NCI-H345 treated with DMSO at 0.1 percent for 48 hours (cell line): ENCODE measurements at regions not wholly inside any gene's neighbourhood (a gene's known extent, or its start where the extent isn't known, plus 50 kb on each side); places are given as distances from the start of the nearest gene placed in this dataset.

Experiments
- DNase-seq: peaks from one replicate; lab custom pipeline; 2025; ENCODE audit not compliant: unreplicated experiment; lab: John Stamatoyannopoulos, UW

GRCh38 chr4:122038896-122039295 lies 87.0 kb upstream of the TRPC3 start:
- DNase-seq = no peak

GRCh38 chr4:122034619-122035018 lies 82.8 kb upstream of the TRPC3 start:
- DNase-seq = no peak

- DNase-seq = no peak
These were observed 75.3 kb upstream of the TRPC3 start for GRCh38 chr4:122027203-122027602.

- no peak for DNase-seq
These were observed 65.4 kb upstream of the TRPC3 start for GRCh38 chr4:122017296-122017695.

GRCh38 chr4:122015203-122015602 lies 63.3 kb upstream of the TRPC3 start:
- no peak for DNase-seq

- no peak for DNase-seq
These were observed 60.9 kb upstream of the TRPC3 start for GRCh38 chr4:122012735-122013134.

- DNase-seq = peak; percentile 12
These were observed 58.8 kb upstream of the TRPC3 start for GRCh38 chr4:122010610-122011009.

- no peak for DNase-seq
These were observed 57.7 kb upstream of the TRPC3 start for GRCh38 chr4:122009524-122009923.

GRCh38 chr4:122007016-122007415 lies 55.2 kb upstream of the TRPC3 start:
- no peak for DNase-seq

- DNase-seq = no peak
These were observed 53.4 kb upstream of the TRPC3 start for GRCh38 chr4:122005064-122005755.

GRCh38 chr4:122003335-122003734 lies 51.5 kb upstream of the TRPC3 start:
- no peak for DNase-seq
